CD14-positive monocyte (primary cell): ENCODE measurements at regions not wholly inside any gene's neighbourhood (a gene's known extent, or its start where the extent isn't known, plus 50 kb on each side); places are given as distances from the start of the nearest gene placed in this dataset.

Experiments used
- DNase-seq, 3 donors: peaks; one replicate each; pipeline ENCODE4 v3.0.0-alpha.2; 2011 to 2022
- H2AFZ ChIP-seq: 2 replicates; pipeline ENCODE4 v1.6.0; 2012; ENCODE audit warnings: mild to moderate bottlenecking, low read depth, low read length, inconsistent platforms; ENCODE audit not compliant: insufficient read depth, poor library complexity, severe bottlenecking
- H3K27ac ChIP-seq, 2 donors: 1 replicate in 1 of 2; 2 replicates in 1 of 2; pipeline ENCODE4 v1.5.1; 2012 to 2013; ENCODE audit warnings: low read length in 2 of 2, control low read depth in 1 of 2, inconsistent platforms in 1 of 2, low read depth in 1 of 2, mild to moderate bottlenecking in 1 of 2
- H3K27me3 ChIP-seq, 2 donors: one replicate each; pipeline versions ENCODE4 v1.6.0 to v1.6.1; 2011 to 2013; ENCODE audit warnings: low read length in 2 of 2; ENCODE audit not compliant: control insufficient read depth in 2 of 2, insufficient read depth in 2 of 2
- H3K36me3 ChIP-seq, 2 donors: replicated peaks in 1 of 2; 1 replicate in 1 of 2; 2 replicates in 1 of 2; pipeline versions ENCODE4 v1.5.1 to v1.6.1; 2012 to 2013; ENCODE audit warnings: low read length in 2 of 2, control low read depth in 1 of 2, inconsistent platforms in 1 of 2, mild to moderate bottlenecking in 1 of 2; ENCODE audit not compliant: insufficient read depth in 2 of 2, control insufficient read depth in 1 of 2
- H3K4me1 ChIP-seq, 2 donors: 1 replicate in 1 of 2; 2 replicates in 1 of 2; pipeline versions ENCODE4 v1.5.1 to v1.6.1; 2012 to 2013; ENCODE audit warnings: low read length in 2 of 2, control low read depth in 1 of 2, inconsistent platforms in 1 of 2, mild to moderate bottlenecking in 1 of 2, moderate library complexity in 1 of 2; ENCODE audit not compliant: insufficient read depth in 2 of 2, control insufficient read depth in 1 of 2
- H3K4me2 ChIP-seq: replicated peaks from 2 replicates; pipeline ENCODE3; 2012; ENCODE audit warnings: low read length, moderate library complexity, mild to moderate bottlenecking; ENCODE audit not compliant: poor library complexity, severe bottlenecking; ENCODE audit errors: extremely low read depth
- H3K4me3 ChIP-seq, 3 experiments: fragments of 200-600 bp in 1 of 3; sonication (generic) in 1 of 3; replicated peaks in 1 of 3; 1 replicate in 2 of 3; 2 replicates in 1 of 3; pipeline ENCODE4 v1.5.1; 2011 to 2013; ENCODE audit warnings: low read length in 3 of 3, mild to moderate bottlenecking in 3 of 3, control low read depth in 2 of 3, low read depth in 2 of 3, inconsistent platforms in 1 of 3, moderate library complexity in 1 of 3
- H3K79me2 ChIP-seq: 2 replicates; pipeline ENCODE4 v1.6.0; 2012; ENCODE audit warnings: mild to moderate bottlenecking, control low read depth, inconsistent platforms, low read length, moderate library complexity; ENCODE audit not compliant: insufficient read depth
- H3K9ac ChIP-seq: 2 replicates; pipeline ENCODE4 v1.6.0; 2017; ENCODE audit warnings: low read length, mild to moderate bottlenecking; ENCODE audit not compliant: insufficient read depth, poor library complexity, severe bottlenecking
- H3K9me3 ChIP-seq, 2 donors: replicated peaks in 1 of 2; 1 replicate in 1 of 2; 2 replicates in 1 of 2; pipeline versions ENCODE4 v1.5.1 to v1.6.1; 2012 to 2013; ENCODE audit warnings: low read length in 2 of 2, control low read depth in 1 of 2; ENCODE audit not compliant: control insufficient read depth in 1 of 2, insufficient read depth in 1 of 2
- H4K20me1 ChIP-seq: 2 replicates; pipeline ENCODE4 v1.6.0; 2012; ENCODE audit warnings: mild to moderate bottlenecking, low read length, control low read depth, moderate library complexity; ENCODE audit not compliant: insufficient read depth
- H3K27ac Mint-ChIP-seq, 7 donors: one replicate each; pipeline ENCODE4 v1.8.0; 2020; ENCODE audit warnings: mild to moderate bottlenecking in 7 of 7, mixed read lengths in 7 of 7, moderate library complexity in 6 of 7, inconsistent platforms in 2 of 7
- H3K27me3 Mint-ChIP-seq, 3 donors: one replicate each; pipeline ENCODE4 v1.8.0; 2021 to 2022; ENCODE audit warnings: low read depth in 3 of 3, mild to moderate bottlenecking in 3 of 3, mixed read lengths in 3 of 3, moderate library complexity in 3 of 3, inconsistent platforms in 1 of 3
- H3K36me3 Mint-ChIP-seq, 2 donors: one replicate each; pipeline ENCODE4 v1.8.0; 2020; ENCODE audit warnings: mixed read lengths in 2 of 2, inconsistent platforms in 1 of 2, mild to moderate bottlenecking in 1 of 2
- H3K4me1 Mint-ChIP-seq: one replicate; pipeline ENCODE4 v1.8.0; 2020; ENCODE audit warnings: mild to moderate bottlenecking, mixed read lengths
- H3K4me3 Mint-ChIP-seq, 2 donors: one replicate each; pipeline ENCODE4 v1.8.0; 2020; ENCODE audit warnings: mild to moderate bottlenecking in 2 of 2, mixed read lengths in 2 of 2, moderate library complexity in 1 of 2
- H3K9me3 Mint-ChIP-seq, 7 donors: one replicate each; pipeline ENCODE4 v1.8.0; 2020 to 2022; ENCODE audit warnings: mixed read lengths in 7 of 7, mild to moderate bottlenecking in 6 of 7, moderate library complexity in 6 of 7, inconsistent platforms in 2 of 7
- WGBS: methylation state at CpG from one replicate; pipeline ENCODE4 v1.1.5; 2013; ENCODE audit warnings: missing lambda C conversion rate; ENCODE audit not compliant: insufficient coverage; 5-methylcytosine and 5-hydroxymethylcytosine counted together
- intact Hi-C, 2 donors: fragments of 100-400 bp; cut with micrococcal nuclease; formaldehyde crosslinking; loops; one replicate each; pipeline versions ENCODE4 v1.15.0 to v1.15.1; 2023
- TF ChIP-seq, protein P1 (sequence below): fragments of 200-600 bp; IDR thresholded peaks from one replicate; pipeline ENCODE4 v1.8.0; 2022; ENCODE audit warnings: antibody characterized with exemption, mild to moderate bottlenecking

DNA sequence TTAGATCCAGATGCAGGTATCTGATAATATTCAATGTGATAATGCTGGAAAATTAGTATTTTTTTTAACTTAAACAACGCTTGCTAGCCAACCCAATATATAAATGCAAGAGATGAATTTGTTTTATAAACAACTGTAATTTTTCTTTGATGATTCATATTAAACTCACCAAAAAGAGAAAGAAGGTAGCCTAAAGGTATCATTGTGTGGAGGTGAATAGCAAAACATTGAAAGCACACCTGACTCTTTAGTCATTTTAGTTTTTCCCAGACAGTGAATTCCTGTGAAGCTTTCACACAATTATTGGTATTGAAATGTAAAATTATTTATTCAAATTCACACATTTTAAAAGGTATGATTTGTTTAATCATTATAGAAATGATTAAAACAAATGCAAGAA lies 424.0 kb downstream of the NR4A2 start:
- Histone ChIP-seq H3K27ac (no peak overlapping the region), H3K4me1 (no peaks in the 10 kb centered on the region), H3K4me3 (no peak overlapping the region), H2AFZ (no peak overlapping the region), H3K27me3 (no peaks in the 10 kb centered on the region), H3K79me2 (no peaks in the 10 kb centered on the region), H3K36me3 (no peaks in the 10 kb centered on the region), H4K20me1 (no peaks in the 10 kb centered on the region), H3K9ac (no peak overlapping the region), H3K9me3 (no peaks in the 10 kb centered on the region), H3K4me2 (no peak overlapping the region)
- no peaks in the 10 kb centered on the region for H3K4me1 Mint-ChIP-seq
- intact Hi-C loops, result no loop called here
- no peak overlapping the region for H3K4me3 Mint-ChIP-seq
- DNase-seq, result no peak
- H3K27me3 Mint-ChIP-seq, result no peaks in the 10 kb centered on the region
- no peak overlapping the region for H3K27ac Mint-ChIP-seq
- WGBS, result no CpG with 5 or more reads among the region's 1 CpG
- TF ChIP-seq, protein P1, sequence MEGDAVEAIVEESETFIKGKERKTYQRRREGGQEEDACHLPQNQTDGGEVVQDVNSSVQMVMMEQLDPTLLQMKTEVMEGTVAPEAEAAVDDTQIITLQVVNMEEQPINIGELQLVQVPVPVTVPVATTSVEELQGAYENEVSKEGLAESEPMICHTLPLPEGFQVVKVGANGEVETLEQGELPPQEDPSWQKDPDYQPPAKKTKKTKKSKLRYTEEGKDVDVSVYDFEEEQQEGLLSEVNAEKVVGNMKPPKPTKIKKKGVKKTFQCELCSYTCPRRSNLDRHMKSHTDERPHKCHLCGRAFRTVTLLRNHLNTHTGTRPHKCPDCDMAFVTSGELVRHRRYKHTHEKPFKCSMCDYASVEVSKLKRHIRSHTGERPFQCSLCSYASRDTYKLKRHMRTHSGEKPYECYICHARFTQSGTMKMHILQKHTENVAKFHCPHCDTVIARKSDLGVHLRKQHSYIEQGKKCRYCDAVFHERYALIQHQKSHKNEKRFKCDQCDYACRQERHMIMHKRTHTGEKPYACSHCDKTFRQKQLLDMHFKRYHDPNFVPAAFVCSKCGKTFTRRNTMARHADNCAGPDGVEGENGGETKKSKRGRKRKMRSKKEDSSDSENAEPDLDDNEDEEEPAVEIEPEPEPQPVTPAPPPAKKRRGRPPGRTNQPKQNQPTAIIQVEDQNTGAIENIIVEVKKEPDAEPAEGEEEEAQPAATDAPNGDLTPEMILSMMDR, result no peak
- peaks cover 0 to 1% (median 0%) of the 10 kb centered on the region in 7 donors for H3K9me3 Mint-ChIP-seq
- no peaks in the 10 kb centered on the region for H3K36me3 Mint-ChIP-seq

DNA sequence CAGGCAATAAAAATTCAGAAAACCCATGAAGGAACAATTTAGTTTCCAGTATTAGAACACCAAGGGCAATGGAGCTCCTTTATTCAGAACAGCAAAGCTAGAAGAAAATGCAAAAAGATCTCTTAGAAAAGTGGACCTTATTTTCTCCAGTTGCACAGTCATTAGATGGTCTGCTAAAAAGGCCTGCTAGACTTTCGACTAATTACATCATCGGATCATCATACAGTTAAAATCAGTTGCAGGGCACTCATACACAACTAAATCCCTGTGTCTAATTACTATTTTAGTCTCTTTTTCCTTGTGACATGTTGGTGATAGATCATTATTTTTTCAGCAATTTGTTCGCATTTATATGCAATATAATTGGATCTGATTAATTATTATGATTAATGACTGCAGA lies 425.3 kb downstream of the NR4A2 start:
- WGBS, result 83% methylated on average over 2 of the region's 3 CpGs
- no peak overlapping the region for H3K27ac ChIP-seq
- no peaks in the 10 kb centered on the region for H3K36me3 ChIP-seq
- no peak overlapping the region for H3K4me3 ChIP-seq
- H3K4me1 ChIP-seq, result no peaks in the 10 kb centered on the region
- Mint-ChIP-seq H3K36me3 (no peaks in the 10 kb centered on the region), H3K4me1 (no peaks in the 10 kb centered on the region), H3K4me3 (no peak overlapping the region), H3K27me3 (no peaks in the 10 kb centered on the region), H3K9me3 (peaks cover 0 to 3% (median 0%) of the 10 kb centered on the region in 7 donors), H3K27ac (no peak overlapping the region)
- intact Hi-C loops, result no loop called here
- no peak overlapping the region for H3K4me2 ChIP-seq
- H3K9ac ChIP-seq, result no peak overlapping the region
- no peaks in the 10 kb centered on the region for H4K20me1 ChIP-seq
- TF ChIP-seq, protein P1, result no peak
- H3K9me3 ChIP-seq, result no peaks in the 10 kb centered on the region
- DNase-seq, result no peak
- no peaks in the 10 kb centered on the region for H3K27me3 ChIP-seq
- H3K79me2 ChIP-seq, result no peaks in the 10 kb centered on the region
- no peak overlapping the region for H2AFZ ChIP-seq
